ENCODE measurements at regions not wholly inside any gene's neighbourhood (a gene's known extent, or its start where the extent isn't known, plus 50 kb on each side); places are given as distances from the start of the nearest gene placed in this dataset.

- no peaks in the 10 kb centered on the region for H3K4me1 ChIP-seq
- intact Hi-C loops (cut with DNase I) = no loop called here
These were observed 253.6 kb downstream of the C3orf38 start for GRCh38 chr3:88403319-88403718.

GRCh38 chr3:88408097-88408496 is 258.3 kb downstream of the C3orf38 start:
- Histone ChIP-seq H3K9me3 (no peaks in the 10 kb centered on the region), H3K4me3 (no peak overlapping the region), H3K27ac (no peak overlapping the region), H3K4me1 (no peaks in the 10 kb centered on the region), H3K27me3 (ENCODE audit: low read depth) (no peaks in the 10 kb centered on the region), H3K36me3 (no peaks in the 10 kb centered on the region)
- ATAC-seq (no peak), DNase-seq (no peak)
- intact Hi-C loops (cut with DNase I) = no loop called here
- TF ChIP-seq CTCF (IDR thresholded peaks at IDR 0.05) = no peak

More at GRCh38 chr3:88403319-88403718, 253.6 kb downstream of the C3orf38 start:
- no peak for TF ChIP-seq CTCF (IDR thresholded peaks at IDR 0.05)
- no peak for DNase-seq
- H3K4me3 ChIP-seq = no peak overlapping the region
- H3K36me3 ChIP-seq = no peaks in the 10 kb centered on the region
- no peaks in the 10 kb centered on the region for H3K9me3 ChIP-seq
- no peaks in the 10 kb centered on the region for H3K27me3 ChIP-seq (ENCODE audit: low read depth)
- ATAC-seq = no peak
- no peak overlapping the region for H3K27ac ChIP-seq

- ATAC-seq (no peak), DNase-seq (no peak)
- Histone ChIP-seq H3K27ac (no peak overlapping the region), H3K27me3 (ENCODE audit: low read depth) (no peaks in the 10 kb centered on the region), H3K9me3 (no peaks in the 10 kb centered on the region), H3K36me3 (no peaks in the 10 kb centered on the region), H3K4me1 (no peaks in the 10 kb centered on the region), H3K4me3 (no peak overlapping the region)
- no peak for TF ChIP-seq CTCF (IDR thresholded peaks at IDR 0.05)
- intact Hi-C loops (cut with DNase I) = no loop called here
These were observed 259.2 kb downstream of the C3orf38 start for GRCh38 chr3:88408935-88409334.

- H3K27me3 ChIP-seq (ENCODE audit: low read depth) = no peaks in the 10 kb centered on the region
- no peaks in the 10 kb centered on the region for H3K36me3 ChIP-seq
- intact Hi-C loops (cut with DNase I) = no loop called here
- no peak for ATAC-seq
- no peak overlapping the region for H3K27ac ChIP-seq
- H3K9me3 ChIP-seq = no peaks in the 10 kb centered on the region
- no peak for TF ChIP-seq CTCF (IDR thresholded peaks at IDR 0.05)
- H3K4me1 ChIP-seq = no peaks in the 10 kb centered on the region
- DNase-seq = no peak
- H3K4me3 ChIP-seq = no peak overlapping the region
These were observed 260.5 kb downstream of the C3orf38 start for GRCh38 chr3:88410259-88410658.

GRCh38 chr3:88412346-88412745 is 262.6 kb downstream of the C3orf38 start:
- DNase-seq (no peak), ATAC-seq (no peak)
- Histone ChIP-seq H3K9me3 (no peaks in the 10 kb centered on the region), H3K27me3 (ENCODE audit: low read depth) (no peaks in the 10 kb centered on the region), H3K4me1 (no peaks in the 10 kb centered on the region), H3K36me3 (no peaks in the 10 kb centered on the region), H3K27ac (no peak overlapping the region), H3K4me3 (no peak overlapping the region)
- no peak for TF ChIP-seq CTCF (IDR thresholded peaks at IDR 0.05)
- intact Hi-C loops (cut with DNase I) = no loop called here

GRCh38 chr3:88416436-88416835 is 266.7 kb downstream of the C3orf38 start:
- Histone ChIP-seq H3K27ac (no peak overlapping the region), H3K9me3 (no peaks in the 10 kb centered on the region), H3K36me3 (no peaks in the 10 kb centered on the region), H3K27me3 (ENCODE audit: low read depth) (no peaks in the 10 kb centered on the region), H3K4me1 (no peaks in the 10 kb centered on the region), H3K4me3 (no peak overlapping the region)
- ATAC-seq = no peak
- no peak for TF ChIP-seq CTCF (IDR thresholded peaks at IDR 0.05)
- intact Hi-C loops (cut with DNase I) = no loop called here
- DNase-seq = no peak

All from lower lobe of right lung (tissue), 2 donors.